ENCODE measurements at regions not wholly inside any gene's neighbourhood (a gene's known extent, or its start where the extent isn't known, plus 50 kb on each side); places are given as distances from the start of the nearest gene placed in this dataset.

DNA sequence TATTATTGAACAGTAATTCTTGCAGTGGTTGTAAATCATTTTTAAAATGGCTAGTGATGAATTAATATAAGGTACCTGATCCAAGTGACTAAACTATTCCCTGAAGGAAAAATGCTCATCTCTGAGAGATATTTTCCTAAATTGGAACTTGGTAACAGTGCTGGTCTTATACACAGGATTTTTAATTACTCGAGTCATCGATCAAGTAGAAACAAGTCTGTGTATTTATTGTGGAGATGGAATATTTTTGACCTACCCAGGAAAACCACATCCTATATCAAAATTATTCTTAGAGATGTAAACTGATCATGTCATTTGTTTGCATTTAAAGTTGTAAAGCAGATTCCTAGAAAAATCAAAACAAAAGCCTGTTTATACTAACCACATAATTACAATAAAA lies 166.9 kb downstream of the MOXD1 start:
- Histone ChIP-seq H4K20me1 (ENCODE audit: control insufficient read depth, insufficient read depth, low read length, poor library complexity, severe bottlenecking) (no peaks in the 10 kb centered on the region), H3K79me2 (ENCODE audit: control insufficient read depth, insufficient read depth, low read length) (no peaks in the 10 kb centered on the region), H3K9me3 (ENCODE audit: control extremely low read depth in 1 of 3, control insufficient read depth in 2 of 3, insufficient read depth in 1 of 3, low read length in 2 of 3) (no peaks in the 10 kb centered on the region), H3K9ac (ENCODE audit: low read length) (no peak overlapping the region), H3K36me3 (replicated peaks in 1 of 2; ENCODE audit: control extremely low read depth in 1 of 2, control insufficient read depth in 1 of 2, extremely low read depth in 1 of 2, insufficient read depth in 2 of 2, low read length in 1 of 2) (no peaks in the 10 kb centered on the region), H3K4me3 (ENCODE audit: control extremely low read depth in 1 of 5, extremely low read depth in 1 of 5, insufficient read depth in 1 of 5, low read depth in 2 of 5, low read length in 4 of 5) (no peak overlapping the region), H3K4me2 (replicated peaks; ENCODE audit: low read depth, low read length, poor library complexity, severe bottlenecking) (no peak overlapping the region), H3K27me3 (replicated peaks in 1 of 4; ENCODE audit: control extremely low read depth in 1 of 4, control insufficient read depth in 3 of 4, insufficient read depth in 4 of 4, low read length in 3 of 4) (peaks cover 0 to 3% (median 1%) of the 10 kb centered on the region in 4 experiments), H3K27ac (ENCODE audit: low read length in 2 of 2) (no peak overlapping the region), H3K4me1 (ENCODE audit: control insufficient read depth in 2 of 2, insufficient read depth in 2 of 2, low read length in 2 of 2) (no peaks in the 10 kb centered on the region), H2AFZ (ENCODE audit: insufficient read depth, low read depth, low read length, poor library complexity, severe bottlenecking) (no peak overlapping the region)
- WGBS (ENCODE audit: insufficient coverage): no CpG with 5 or more reads among the region's 2 CpGs
- TF ChIP-seq, protein P1, sequence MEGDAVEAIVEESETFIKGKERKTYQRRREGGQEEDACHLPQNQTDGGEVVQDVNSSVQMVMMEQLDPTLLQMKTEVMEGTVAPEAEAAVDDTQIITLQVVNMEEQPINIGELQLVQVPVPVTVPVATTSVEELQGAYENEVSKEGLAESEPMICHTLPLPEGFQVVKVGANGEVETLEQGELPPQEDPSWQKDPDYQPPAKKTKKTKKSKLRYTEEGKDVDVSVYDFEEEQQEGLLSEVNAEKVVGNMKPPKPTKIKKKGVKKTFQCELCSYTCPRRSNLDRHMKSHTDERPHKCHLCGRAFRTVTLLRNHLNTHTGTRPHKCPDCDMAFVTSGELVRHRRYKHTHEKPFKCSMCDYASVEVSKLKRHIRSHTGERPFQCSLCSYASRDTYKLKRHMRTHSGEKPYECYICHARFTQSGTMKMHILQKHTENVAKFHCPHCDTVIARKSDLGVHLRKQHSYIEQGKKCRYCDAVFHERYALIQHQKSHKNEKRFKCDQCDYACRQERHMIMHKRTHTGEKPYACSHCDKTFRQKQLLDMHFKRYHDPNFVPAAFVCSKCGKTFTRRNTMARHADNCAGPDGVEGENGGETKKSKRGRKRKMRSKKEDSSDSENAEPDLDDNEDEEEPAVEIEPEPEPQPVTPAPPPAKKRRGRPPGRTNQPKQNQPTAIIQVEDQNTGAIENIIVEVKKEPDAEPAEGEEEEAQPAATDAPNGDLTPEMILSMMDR (IDR thresholded peaks at IDR 0.05): no peak
- no peak for TF ChIP-seq EZH2 (IDR thresholded peaks at IDR 0.05; ENCODE audit: borderline replicate concordance, insufficient read depth, low read depth, low read length, poor library complexity, severe bottlenecking)
- CTCF ChIA-PET: no interaction called here
- intact Hi-C loops (cut with micrococcal nuclease): no loop called here
- no peak overlapping the region for H3K4me3 Mint-ChIP-seq
- H3K27me3 Mint-ChIP-seq: peaks cover 12% of the 10 kb centered on the region
- no peak overlapping the region for H3K27ac Mint-ChIP-seq
- no peak for DNase-seq
- no peaks in the 10 kb centered on the region for H3K9me3 Mint-ChIP-seq (ENCODE audit: insufficient read depth)
- no peak for ATAC-seq (ENCODE audit: low read depth)
- POLR2A ChIA-PET: no interaction called here
- no peaks in the 10 kb centered on the region for H3K4me1 Mint-ChIP-seq

- no peak overlapping the region for H3K9ac ChIP-seq (ENCODE audit: low read length)
- DNase-seq: no peak
- no peaks in the 10 kb centered on the region for H3K9me3 ChIP-seq (ENCODE audit: control extremely low read depth in 1 of 3, control insufficient read depth in 2 of 3, insufficient read depth in 1 of 3, low read length in 2 of 3)
- WGBS (ENCODE audit: insufficient coverage): 100% methylated on average over 1 of the region's 4 CpGs
- peaks cover 3% of the 10 kb centered on the region for H3K9me3 Mint-ChIP-seq (ENCODE audit: insufficient read depth)
- H4K20me1 ChIP-seq (ENCODE audit: control insufficient read depth, insufficient read depth, low read length, poor library complexity, severe bottlenecking): no peaks in the 10 kb centered on the region
- H3K4me1 ChIP-seq (ENCODE audit: control insufficient read depth in 2 of 2, insufficient read depth in 2 of 2, low read length in 2 of 2): no peaks in the 10 kb centered on the region
- H3K4me2 ChIP-seq (replicated peaks; ENCODE audit: low read depth, low read length, poor library complexity, severe bottlenecking): no peak overlapping the region
- no peak overlapping the region for H3K27ac Mint-ChIP-seq
- H3K27ac ChIP-seq (ENCODE audit: low read length in 2 of 2): no peak overlapping the region
- H3K27me3 ChIP-seq (replicated peaks in 1 of 4; ENCODE audit: control extremely low read depth in 1 of 4, control insufficient read depth in 3 of 4, insufficient read depth in 4 of 4, low read length in 3 of 4): no peaks in the 10 kb centered on the region
- peaks cover 8% of the 10 kb centered on the region for H3K27me3 Mint-ChIP-seq
- H3K4me3 Mint-ChIP-seq: no peak overlapping the region
- ChIA-PET POLR2A (no interaction called here), CTCF (interaction anchor here (1.1 to 2.0 kb wide), 4 partner anchors 13 to 316 kb away, joined by 3 to 7 read pairs (median 4); no protein-coding TSS in a partner anchor)
- H3K79me2 ChIP-seq (ENCODE audit: control insufficient read depth, insufficient read depth, low read length): no peaks in the 10 kb centered on the region
- TF ChIP-seq, protein P1 (IDR thresholded peaks at IDR 0.05): no peak
- no peak for TF ChIP-seq EZH2 (IDR thresholded peaks at IDR 0.05; ENCODE audit: borderline replicate concordance, insufficient read depth, low read depth, low read length, poor library complexity, severe bottlenecking)
- H3K4me3 ChIP-seq (ENCODE audit: control extremely low read depth in 1 of 5, extremely low read depth in 1 of 5, insufficient read depth in 1 of 5, low read depth in 2 of 5, low read length in 4 of 5): no peak overlapping the region
- intact Hi-C loops (cut with micrococcal nuclease): no loop called here
- no peak for ATAC-seq (ENCODE audit: low read depth)
- no peak overlapping the region for H2AFZ ChIP-seq (ENCODE audit: insufficient read depth, low read depth, low read length, poor library complexity, severe bottlenecking)
- H3K36me3 ChIP-seq (replicated peaks in 1 of 2; ENCODE audit: control extremely low read depth in 1 of 2, control insufficient read depth in 1 of 2, extremely low read depth in 1 of 2, insufficient read depth in 2 of 2, low read length in 1 of 2): no peaks in the 10 kb centered on the region
- H3K4me1 Mint-ChIP-seq: no peaks in the 10 kb centered on the region
These were observed 170.0 kb downstream of the MOXD1 start for GRCh38 chr6:132231121-132231884.

All from B cell (primary cell).